ENCODE measurements at regions not wholly inside any gene's neighbourhood (a gene's known extent, or its start where the extent isn't known, plus 50 kb on each side); places are given as distances from the start of the nearest gene placed in this dataset.

GRCh38 chr3:35409991-35410390, 229.3 kb upstream of the ARPP21 start:
- H3K4me1 Mint-ChIP-seq, result no peaks in the 10 kb centered on the region
- ChIA-PET CTCF (no interaction called here), POLR2A (no interaction called here)
- no peaks in the 10 kb centered on the region for H3K9me3 Mint-ChIP-seq
- DNase-seq (ENCODE audit: low spot score), result no peak
- ATAC-seq, result no peak
- no peak for TF ChIP-seq ESRRA (CRISPR knock-in tag; IDR thresholded peaks at IDR 0.05; ENCODE audit: borderline replicate concordance)
- TF ChIP-seq ZMAT4 (CRISPR knock-in tag; IDR thresholded peaks at IDR 0.05), result no peak
- no peak for TF ChIP-seq ERG (CRISPR knock-in tag; IDR thresholded peaks at IDR 0.05)
- no peak overlapping the region for H3K4me3 Mint-ChIP-seq
- no peaks in the 10 kb centered on the region for H3K36me3 Mint-ChIP-seq
- H3K27me3 Mint-ChIP-seq (ENCODE audit: low read depth), result no peaks in the 10 kb centered on the region
- H3K27ac Mint-ChIP-seq, result no peak overlapping the region

GRCh38 chr3:35413483-35413882, 225.8 kb upstream of the ARPP21 start:
- DNase-seq (ENCODE audit: low spot score) (no peak), ATAC-seq (no peak)
- H3K9me3 Mint-ChIP-seq, result no peaks in the 10 kb centered on the region
- no peaks in the 10 kb centered on the region for H3K27me3 Mint-ChIP-seq (ENCODE audit: low read depth)
- no peak overlapping the region for H3K27ac Mint-ChIP-seq
- POLR2A ChIA-PET, result interaction anchor here (1.4 kb wide), 1 partner anchor 11 kb away, joined by 3 read pairs; no protein-coding TSS in a partner anchor
- no peak overlapping the region for H3K4me3 Mint-ChIP-seq
- CTCF ChIA-PET, result no interaction called here
- H3K4me1 Mint-ChIP-seq, result no peaks in the 10 kb centered on the region
- no peaks in the 10 kb centered on the region for H3K36me3 Mint-ChIP-seq
- no peak for TF ChIP-seq SMAD3 (CRISPR knock-in tag; IDR thresholded peaks at IDR 0.05; ENCODE audit: borderline replicate concordance)
- no peak for TF ChIP-seq ZMAT4 (CRISPR knock-in tag; IDR thresholded peaks at IDR 0.05)
- TF ChIP-seq ZNF138 (CRISPR knock-in tag; conservative IDR thresholded peaks at IDR 0.05), result no peak
- no peak for TF ChIP-seq USF1 (CRISPR knock-in tag; IDR thresholded peaks at IDR 0.05)
- no peak for TF ChIP-seq ATF1 (CRISPR knock-in tag; IDR thresholded peaks at IDR 0.05)
- no peak for TF ChIP-seq SP1 (CRISPR knock-in tag; conservative IDR thresholded peaks at IDR 0.05)
- TF ChIP-seq JUN (CRISPR knock-in tag; IDR thresholded peaks at IDR 0.05), result no peak
- TF ChIP-seq MAX (CRISPR knock-in tag; IDR thresholded peaks at IDR 0.05), result no peak
- no peak for TF ChIP-seq ZNF396 (CRISPR knock-in tag; IDR thresholded peaks at IDR 0.05; ENCODE audit: borderline replicate concordance)

- CTCF ChIA-PET, result no interaction called here
- Mint-ChIP-seq H3K27ac (no peak overlapping the region), H3K9me3 (no peaks in the 10 kb centered on the region)
- no peak for TF ChIP-seq RELA (CRISPR knock-in tag; IDR thresholded peaks at IDR 0.05; ENCODE audit: borderline replicate concordance)
- TF ChIP-seq STAT6 (CRISPR knock-in tag; conservative IDR thresholded peaks at IDR 0.05; ENCODE audit: low read depth), result no peak
- TF ChIP-seq NFYB (CRISPR knock-in tag; conservative IDR thresholded peaks at IDR 0.05; ENCODE audit: low read depth), result no peak
- no peak for TF ChIP-seq JUN (CRISPR knock-in tag; IDR thresholded peaks at IDR 0.05)
- TF ChIP-seq ZNF396 (CRISPR knock-in tag; IDR thresholded peaks at IDR 0.05; ENCODE audit: borderline replicate concordance), result no peak
- TF ChIP-seq ERG (CRISPR knock-in tag; IDR thresholded peaks at IDR 0.05), result no peak
- no peak for TF ChIP-seq USF2 (CRISPR knock-in tag; IDR thresholded peaks at IDR 0.05)
- TF ChIP-seq ZNF512 (CRISPR knock-in tag; IDR thresholded peaks at IDR 0.05; ENCODE audit: borderline replicate concordance), result no peak
- no peak for TF ChIP-seq NR2C2 (CRISPR knock-in tag; IDR thresholded peaks at IDR 0.05)
- no peak for TF ChIP-seq PRDM15 (CRISPR knock-in tag; IDR thresholded peaks at IDR 0.05)
Measured at GRCh38 chr3:35417080-35417479, 222.2 kb upstream of the ARPP21 start.

More at GRCh38 chr3:35417080-35417479, 222.2 kb upstream of the ARPP21 start:
- H3K4me3 Mint-ChIP-seq, result no peak overlapping the region
- no peak for DNase-seq (ENCODE audit: low spot score)
- ATAC-seq, result no peak
- no peaks in the 10 kb centered on the region for H3K36me3 Mint-ChIP-seq
- H3K27me3 Mint-ChIP-seq (ENCODE audit: low read depth), result no peaks in the 10 kb centered on the region
- POLR2A ChIA-PET, result no interaction called here
- no peaks in the 10 kb centered on the region for H3K4me1 Mint-ChIP-seq

Measured in WTC11 (cell line).